SK-N-SH (cell line): ENCODE measurements at regions not wholly inside any gene's neighbourhood (a gene's known extent, or its start where the extent isn't known, plus 50 kb on each side); places are given as distances from the start of the nearest gene placed in this dataset.

Experiments used
- EP300 ChIP-seq, 2 experiments: IDR thresholded peaks; 2 replicates each; pipeline versions ENCODE4 v1.4.0 to v1.6.1; 2012; ENCODE audit warnings: borderline replicate concordance in 1 of 2, low read depth in 1 of 2, low read length in 1 of 2
- EZH2phosphoT487 ChIP-seq: fragments of 200-600 bp; sonication (generic); IDR thresholded peaks from 2 replicates; pipeline ENCODE4 v1.6.1; 2017; ENCODE audit warnings: low read depth, mixed run types, mild to moderate bottlenecking, antibody characterized with exemption, moderate library complexity, borderline replicate concordance
- FOXM1 ChIP-seq: IDR thresholded peaks from 2 replicates; pipeline ENCODE4 v1.4.0; 2012; ENCODE audit warnings: low read depth, mild to moderate bottlenecking
- NFIC ChIP-seq: IDR thresholded peaks from 2 replicates; pipeline ENCODE4 v1.4.0; 2012; ENCODE audit warnings: borderline replicate concordance
- POLR2AphosphoS5 ChIP-seq: IDR thresholded peaks from 2 replicates; pipeline ENCODE4 v1.6.1; 2012; ENCODE audit warnings: low read depth, low read length
- RAD21 ChIP-seq: IDR thresholded peaks from 2 replicates; pipeline ENCODE4 v1.6.1; 2012; ENCODE audit warnings: mild to moderate bottlenecking, low read length
- RFX5 ChIP-seq: IDR thresholded peaks from 2 replicates; pipeline ENCODE4 v1.6.1; 2012; ENCODE audit warnings: mild to moderate bottlenecking, improper control_type of control experiment, low read length
- TAF1 ChIP-seq: IDR thresholded peaks from 2 replicates; pipeline ENCODE4 v1.6.1; 2012; ENCODE audit warnings: low read depth, mild to moderate bottlenecking, low read length, moderate library complexity, borderline replicate concordance
- TCF12 ChIP-seq: IDR thresholded peaks from 2 replicates; pipeline ENCODE4 v1.4.0; 2012
- TEAD4 ChIP-seq: IDR thresholded peaks from 2 replicates; pipeline ENCODE4 v1.4.0; 2012; ENCODE audit warnings: mild to moderate bottlenecking, borderline replicate concordance; ENCODE audit not compliant: insufficient read depth
- TF ChIP-seq, protein P1 (sequence below): fragments of 200-600 bp; sonication (generic); IDR thresholded peaks from 2 replicates; pipeline ENCODE4 v1.6.1; 2017; ENCODE audit warnings: antibody characterized with exemption, mild to moderate bottlenecking, moderate library complexity
- TF ChIP-seq, protein P2 (sequence below): IDR thresholded peaks from 2 replicates; pipeline ENCODE4 v1.4.0; 2012; ENCODE audit warnings: low read depth, borderline replicate concordance
- TF ChIP-seq, protein P3 (sequence below): fragments of 150-350 bp; IDR thresholded peaks from 2 replicates; pipeline ENCODE4 v1.6.1; 2016; ENCODE audit warnings: mild to moderate bottlenecking, low read depth, low read length
- TF ChIP-seq, protein P4 (sequence below): IDR thresholded peaks from 2 replicates; pipeline ENCODE4 v1.6.1; 2012; ENCODE audit warnings: mild to moderate bottlenecking, low read depth, low read length, moderate library complexity

DNA sequence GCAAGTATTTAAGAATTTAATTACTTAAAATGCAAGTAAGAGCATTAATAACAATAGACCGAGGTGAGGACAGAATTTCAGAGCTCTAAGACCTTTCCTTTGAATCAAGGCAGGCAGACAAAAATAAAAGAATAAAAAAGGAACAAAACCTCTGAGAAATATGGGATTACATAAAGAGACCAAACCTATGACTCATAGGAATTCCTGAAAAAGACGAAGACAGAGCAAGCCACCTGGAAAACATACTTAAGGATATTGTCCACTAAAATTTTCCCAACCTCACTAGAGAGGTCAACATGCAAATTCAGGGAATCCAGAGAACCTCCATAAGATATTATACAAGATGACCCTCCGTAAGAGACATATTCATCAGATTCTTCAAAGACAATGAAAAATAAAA, 325.1 kb downstream of the AEBP2 start:
- TF ChIP-seq, protein P1, sequence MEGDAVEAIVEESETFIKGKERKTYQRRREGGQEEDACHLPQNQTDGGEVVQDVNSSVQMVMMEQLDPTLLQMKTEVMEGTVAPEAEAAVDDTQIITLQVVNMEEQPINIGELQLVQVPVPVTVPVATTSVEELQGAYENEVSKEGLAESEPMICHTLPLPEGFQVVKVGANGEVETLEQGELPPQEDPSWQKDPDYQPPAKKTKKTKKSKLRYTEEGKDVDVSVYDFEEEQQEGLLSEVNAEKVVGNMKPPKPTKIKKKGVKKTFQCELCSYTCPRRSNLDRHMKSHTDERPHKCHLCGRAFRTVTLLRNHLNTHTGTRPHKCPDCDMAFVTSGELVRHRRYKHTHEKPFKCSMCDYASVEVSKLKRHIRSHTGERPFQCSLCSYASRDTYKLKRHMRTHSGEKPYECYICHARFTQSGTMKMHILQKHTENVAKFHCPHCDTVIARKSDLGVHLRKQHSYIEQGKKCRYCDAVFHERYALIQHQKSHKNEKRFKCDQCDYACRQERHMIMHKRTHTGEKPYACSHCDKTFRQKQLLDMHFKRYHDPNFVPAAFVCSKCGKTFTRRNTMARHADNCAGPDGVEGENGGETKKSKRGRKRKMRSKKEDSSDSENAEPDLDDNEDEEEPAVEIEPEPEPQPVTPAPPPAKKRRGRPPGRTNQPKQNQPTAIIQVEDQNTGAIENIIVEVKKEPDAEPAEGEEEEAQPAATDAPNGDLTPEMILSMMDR = no peak
- no peak for TF ChIP-seq NFIC
- no peak for TF ChIP-seq TAF1
- no peak for TF ChIP-seq POLR2AphosphoS5
- no peak for TF ChIP-seq TEAD4
- TF ChIP-seq, protein P2, sequence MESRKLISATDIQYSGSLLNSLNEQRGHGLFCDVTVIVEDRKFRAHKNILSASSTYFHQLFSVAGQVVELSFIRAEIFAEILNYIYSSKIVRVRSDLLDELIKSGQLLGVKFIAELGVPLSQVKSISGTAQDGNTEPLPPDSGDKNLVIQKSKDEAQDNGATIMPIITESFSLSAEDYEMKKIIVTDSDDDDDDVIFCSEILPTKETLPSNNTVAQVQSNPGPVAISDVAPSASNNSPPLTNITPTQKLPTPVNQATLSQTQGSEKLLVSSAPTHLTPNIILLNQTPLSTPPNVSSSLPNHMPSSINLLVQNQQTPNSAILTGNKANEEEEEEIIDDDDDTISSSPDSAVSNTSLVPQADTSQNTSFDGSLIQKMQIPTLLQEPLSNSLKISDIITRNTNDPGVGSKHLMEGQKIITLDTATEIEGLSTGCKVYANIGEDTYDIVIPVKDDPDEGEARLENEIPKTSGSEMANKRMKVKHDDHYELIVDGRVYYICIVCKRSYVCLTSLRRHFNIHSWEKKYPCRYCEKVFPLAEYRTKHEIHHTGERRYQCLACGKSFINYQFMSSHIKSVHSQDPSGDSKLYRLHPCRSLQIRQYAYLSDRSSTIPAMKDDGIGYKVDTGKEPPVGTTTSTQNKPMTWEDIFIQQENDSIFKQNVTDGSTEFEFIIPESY = no peak
- TF ChIP-seq TCF12 = peak; percentile 32; the same call in 1 of the 2 replicates
- TF ChIP-seq EP300 (IDR thresholded peaks at IDR 0.05; ENCODE audit: borderline replicate concordance in 1 of 2, low read depth in 1 of 2, low read length in 1 of 2) = no peak
- no peak for TF ChIP-seq RAD21
- no peak for TF ChIP-seq RFX5
- TF ChIP-seq, protein P3, sequence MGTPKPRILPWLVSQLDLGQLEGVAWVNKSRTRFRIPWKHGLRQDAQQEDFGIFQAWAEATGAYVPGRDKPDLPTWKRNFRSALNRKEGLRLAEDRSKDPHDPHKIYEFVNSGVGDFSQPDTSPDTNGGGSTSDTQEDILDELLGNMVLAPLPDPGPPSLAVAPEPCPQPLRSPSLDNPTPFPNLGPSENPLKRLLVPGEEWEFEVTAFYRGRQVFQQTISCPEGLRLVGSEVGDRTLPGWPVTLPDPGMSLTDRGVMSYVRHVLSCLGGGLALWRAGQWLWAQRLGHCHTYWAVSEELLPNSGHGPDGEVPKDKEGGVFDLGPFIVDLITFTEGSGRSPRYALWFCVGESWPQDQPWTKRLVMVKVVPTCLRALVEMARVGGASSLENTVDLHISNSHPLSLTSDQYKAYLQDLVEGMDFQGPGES = no peak
- TF ChIP-seq FOXM1 = no peak
- TF ChIP-seq, protein P4, sequence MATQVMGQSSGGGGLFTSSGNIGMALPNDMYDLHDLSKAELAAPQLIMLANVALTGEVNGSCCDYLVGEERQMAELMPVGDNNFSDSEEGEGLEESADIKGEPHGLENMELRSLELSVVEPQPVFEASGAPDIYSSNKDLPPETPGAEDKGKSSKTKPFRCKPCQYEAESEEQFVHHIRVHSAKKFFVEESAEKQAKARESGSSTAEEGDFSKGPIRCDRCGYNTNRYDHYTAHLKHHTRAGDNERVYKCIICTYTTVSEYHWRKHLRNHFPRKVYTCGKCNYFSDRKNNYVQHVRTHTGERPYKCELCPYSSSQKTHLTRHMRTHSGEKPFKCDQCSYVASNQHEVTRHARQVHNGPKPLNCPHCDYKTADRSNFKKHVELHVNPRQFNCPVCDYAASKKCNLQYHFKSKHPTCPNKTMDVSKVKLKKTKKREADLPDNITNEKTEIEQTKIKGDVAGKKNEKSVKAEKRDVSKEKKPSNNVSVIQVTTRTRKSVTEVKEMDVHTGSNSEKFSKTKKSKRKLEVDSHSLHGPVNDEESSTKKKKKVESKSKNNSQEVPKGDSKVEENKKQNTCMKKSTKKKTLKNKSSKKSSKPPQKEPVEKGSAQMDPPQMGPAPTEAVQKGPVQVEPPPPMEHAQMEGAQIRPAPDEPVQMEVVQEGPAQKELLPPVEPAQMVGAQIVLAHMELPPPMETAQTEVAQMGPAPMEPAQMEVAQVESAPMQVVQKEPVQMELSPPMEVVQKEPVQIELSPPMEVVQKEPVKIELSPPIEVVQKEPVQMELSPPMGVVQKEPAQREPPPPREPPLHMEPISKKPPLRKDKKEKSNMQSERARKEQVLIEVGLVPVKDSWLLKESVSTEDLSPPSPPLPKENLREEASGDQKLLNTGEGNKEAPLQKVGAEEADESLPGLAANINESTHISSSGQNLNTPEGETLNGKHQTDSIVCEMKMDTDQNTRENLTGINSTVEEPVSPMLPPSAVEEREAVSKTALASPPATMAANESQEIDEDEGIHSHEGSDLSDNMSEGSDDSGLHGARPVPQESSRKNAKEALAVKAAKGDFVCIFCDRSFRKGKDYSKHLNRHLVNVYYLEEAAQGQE = no peak
- TF ChIP-seq EZH2phosphoT487 = no peak
